ENCODE measurements at regions not wholly inside any gene's neighbourhood (a gene's known extent, or its start where the extent isn't known, plus 50 kb on each side); places are given as distances from the start of the nearest gene placed in this dataset.
"Not testable (repeated sequence)": the region's sequence is repeated elsewhere in the genome, so short reads cannot be mapped to it uniquely, and the experiment has no call there.

DNA sequence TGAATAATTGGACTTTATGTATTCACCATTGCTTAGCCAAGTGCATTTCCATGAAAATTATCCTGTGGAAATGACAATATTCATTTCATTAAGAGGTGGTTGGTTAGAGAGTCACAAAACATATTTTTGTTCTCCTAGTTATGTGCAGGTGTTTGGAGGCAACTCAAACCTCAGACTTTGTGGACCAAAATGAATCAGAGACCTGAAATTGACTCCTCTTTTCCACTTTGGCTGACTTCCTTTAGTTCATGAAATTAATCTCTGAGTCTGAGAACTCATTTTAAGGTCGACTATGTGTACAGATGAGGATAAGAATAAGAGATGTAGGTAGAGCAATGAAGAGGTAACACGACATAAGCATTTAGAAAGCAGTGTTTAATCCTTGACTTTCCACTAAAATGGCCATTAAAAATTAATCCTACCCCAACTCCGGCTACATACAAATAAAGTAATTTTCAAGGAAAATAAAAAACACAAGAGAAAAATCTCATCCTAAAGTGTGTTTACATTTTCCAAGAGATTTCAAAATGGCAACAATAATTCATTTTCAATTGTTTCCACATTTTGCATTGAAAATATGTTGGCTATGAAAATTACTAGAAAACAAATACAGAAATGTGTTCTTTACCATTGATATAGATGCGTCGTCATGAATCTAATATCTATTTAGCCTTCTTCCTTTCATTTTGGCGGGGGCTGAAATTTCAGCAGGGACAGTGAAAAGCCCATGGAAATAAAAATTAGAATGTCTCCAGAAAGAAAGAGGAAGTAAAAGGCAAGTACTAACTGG lies 185.4 kb upstream of the CSNK1A1L start:
- H3K36me3 ChIP-seq (ENCODE audit: insufficient read depth, insufficient read length, low read length), result no peaks in the 10 kb centered on the region
- TF ChIP-seq SUZ12 (IDR thresholded peaks at IDR 0.05; ENCODE audit: extremely low read depth, insufficient read depth, insufficient read length) (no peak), ZNF274 (IDR thresholded peaks at IDR 0.05; ENCODE audit: low read depth, low read length) (no peak), YY1 (IDR thresholded peaks at IDR 0.05; ENCODE audit: insufficient read depth, insufficient read length) (no peak)

DNA sequence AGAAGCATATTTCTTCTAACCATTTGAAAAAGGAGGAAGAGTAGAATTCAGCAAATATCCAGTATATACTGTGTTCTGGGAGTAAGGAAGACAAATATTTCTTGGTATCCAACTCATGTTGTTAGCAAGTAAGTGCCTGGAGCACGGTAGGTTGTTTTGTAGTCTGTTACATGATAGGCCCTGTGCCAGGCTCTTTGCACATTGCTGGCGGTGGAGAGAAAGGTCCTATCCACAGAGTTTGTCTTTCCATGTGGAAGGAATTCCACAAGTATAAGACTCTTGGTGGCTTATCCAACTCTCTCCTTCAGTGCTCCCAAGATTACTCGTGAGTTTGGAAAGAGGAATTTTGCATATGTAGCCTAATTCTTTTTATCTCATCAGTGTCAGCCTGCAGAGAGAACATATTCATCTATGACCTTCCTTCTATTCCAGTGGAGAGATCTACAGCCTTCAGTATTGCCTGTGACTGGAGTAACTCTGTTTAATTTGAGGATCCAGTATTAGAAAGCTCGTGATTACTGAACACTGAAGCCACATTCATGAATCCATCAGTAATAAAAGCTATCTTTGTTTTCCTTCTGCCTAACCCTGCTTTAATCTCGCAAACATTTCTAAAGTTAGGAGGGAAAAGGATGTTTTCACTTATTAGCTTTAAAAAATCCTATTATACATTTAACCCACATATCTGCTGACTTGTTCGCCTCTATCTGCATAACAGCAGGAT lies 183.9 kb upstream of the CSNK1A1L start:
- Histone ChIP-seq H3K9ac (ENCODE audit: insufficient read length, low read depth) (no peak overlapping the region), H3K9me3 (ENCODE audit: insufficient read depth, low read length) (no peaks in the 10 kb centered on the region), H3K36me3 (ENCODE audit: insufficient read depth, insufficient read length, low read length) (no peaks in the 10 kb centered on the region), H3K4me3 (ENCODE audit: insufficient read length, low read depth) (no peak overlapping the region), H3K4me1 (ENCODE audit: insufficient read depth, insufficient read length) (no peaks in the 10 kb centered on the region), H3K27me3 (ENCODE audit: insufficient read depth, insufficient read length) (no peaks in the 10 kb centered on the region)
- TF ChIP-seq SUZ12 (IDR thresholded peaks at IDR 0.05; ENCODE audit: extremely low read depth, insufficient read depth, insufficient read length), result no peak
- TF ChIP-seq ZNF274 (IDR thresholded peaks at IDR 0.05; ENCODE audit: low read depth, low read length), result no peak
- no peak for TF ChIP-seq YY1 (IDR thresholded peaks at IDR 0.05; ENCODE audit: insufficient read depth, insufficient read length)
- no peak for DNase-seq (ENCODE audit: low read depth, low spot score)

More for the DNA sequence above, 185.4 kb upstream of the CSNK1A1L start:
- Histone ChIP-seq H3K9ac (ENCODE audit: insufficient read length, low read depth) (no peak overlapping the region), H3K9me3 (ENCODE audit: insufficient read depth, low read length) (no peaks in the 10 kb centered on the region), H3K27me3 (ENCODE audit: insufficient read depth, insufficient read length) (no peaks in the 10 kb centered on the region), H3K4me3 (ENCODE audit: insufficient read length, low read depth) (no peak overlapping the region), H3K4me1 (ENCODE audit: insufficient read depth, insufficient read length) (no peaks in the 10 kb centered on the region)
- no peak for DNase-seq (ENCODE audit: low read depth, low spot score)

DNA sequence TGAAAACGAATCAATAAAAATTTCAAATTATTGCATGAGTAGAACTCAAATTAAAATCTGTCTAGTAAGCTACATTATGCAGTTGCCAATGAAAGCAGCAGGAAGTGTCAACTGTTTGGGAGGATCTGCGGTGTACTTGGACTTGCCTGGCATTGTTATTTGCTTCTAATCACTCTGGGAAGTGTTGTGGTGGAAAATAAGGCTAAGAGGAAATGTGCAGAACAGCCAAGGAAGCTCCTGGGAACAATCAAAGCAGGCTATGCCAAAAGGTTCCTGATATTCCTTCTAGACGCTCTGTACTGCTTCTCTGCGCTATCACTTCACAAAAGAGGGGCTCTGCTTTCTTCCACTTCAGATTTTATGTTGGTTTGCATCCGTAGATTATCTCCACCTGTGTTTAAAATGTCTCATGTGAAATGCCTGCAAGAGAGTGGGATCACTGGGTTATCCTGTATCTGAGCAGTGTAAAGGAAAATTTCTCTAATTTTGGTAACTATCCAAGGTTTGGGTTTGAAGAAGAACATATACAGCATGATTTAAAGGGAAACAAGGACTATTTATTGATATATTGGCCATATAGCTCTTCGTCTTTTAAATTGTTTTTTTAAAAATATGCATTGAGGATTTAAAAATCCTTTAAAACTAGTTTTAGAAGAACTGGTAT lies 182.7 kb upstream of the CSNK1A1L start:
- no peak for DNase-seq (ENCODE audit: low read depth, low spot score)
- Histone ChIP-seq H3K4me3 (ENCODE audit: insufficient read length, low read depth) (no peak overlapping the region), H3K4me1 (ENCODE audit: insufficient read depth, insufficient read length) (no peaks in the 10 kb centered on the region), H3K36me3 (ENCODE audit: insufficient read depth, insufficient read length, low read length) (no peaks in the 10 kb centered on the region), H3K27me3 (ENCODE audit: insufficient read depth, insufficient read length) (no peaks in the 10 kb centered on the region), H3K9me3 (ENCODE audit: insufficient read depth, low read length) (no peaks in the 10 kb centered on the region), H3K9ac (ENCODE audit: insufficient read length, low read depth) (no peak overlapping the region)
- no peak for TF ChIP-seq ZNF274 (IDR thresholded peaks at IDR 0.05; ENCODE audit: low read depth, low read length)
- no peak for TF ChIP-seq SUZ12 (IDR thresholded peaks at IDR 0.05; ENCODE audit: extremely low read depth, insufficient read depth, insufficient read length)
- no peak for TF ChIP-seq YY1 (IDR thresholded peaks at IDR 0.05; ENCODE audit: insufficient read depth, insufficient read length)

DNA sequence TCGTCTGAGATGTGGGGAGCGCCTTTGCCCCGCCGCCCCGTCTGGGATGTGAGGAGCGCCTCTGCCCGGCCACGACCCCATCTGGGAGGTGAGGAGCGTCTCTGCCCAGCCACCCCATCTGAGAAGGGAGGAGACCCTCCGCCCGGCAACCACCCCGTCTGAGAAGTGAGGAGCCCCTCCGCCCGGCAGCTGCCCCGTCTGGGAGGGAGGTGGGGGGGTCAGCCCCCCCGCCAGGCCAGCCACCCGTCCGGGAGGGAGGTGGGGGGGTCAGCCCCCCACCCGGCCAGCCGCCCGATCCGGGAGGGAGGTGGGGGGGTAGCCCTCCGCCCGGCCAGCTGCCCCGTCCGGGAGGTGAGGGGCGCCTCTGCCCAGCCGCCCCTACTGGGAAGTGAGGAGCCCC lies 174.8 kb upstream of the CSNK1A1L start:
- H3K27me3 ChIP-seq (ENCODE audit: insufficient read depth, insufficient read length); DNase-seq (ENCODE audit: low read depth, low spot score); H3K9ac ChIP-seq (ENCODE audit: insufficient read length, low read depth); H3K4me3 ChIP-seq (ENCODE audit: insufficient read length, low read depth); H3K36me3 ChIP-seq (ENCODE audit: insufficient read depth, insufficient read length, low read length); H3K4me1 ChIP-seq (ENCODE audit: insufficient read depth, insufficient read length); H3K9me3 ChIP-seq (ENCODE audit: insufficient read depth, low read length): not testable (repeated sequence)

DNA sequence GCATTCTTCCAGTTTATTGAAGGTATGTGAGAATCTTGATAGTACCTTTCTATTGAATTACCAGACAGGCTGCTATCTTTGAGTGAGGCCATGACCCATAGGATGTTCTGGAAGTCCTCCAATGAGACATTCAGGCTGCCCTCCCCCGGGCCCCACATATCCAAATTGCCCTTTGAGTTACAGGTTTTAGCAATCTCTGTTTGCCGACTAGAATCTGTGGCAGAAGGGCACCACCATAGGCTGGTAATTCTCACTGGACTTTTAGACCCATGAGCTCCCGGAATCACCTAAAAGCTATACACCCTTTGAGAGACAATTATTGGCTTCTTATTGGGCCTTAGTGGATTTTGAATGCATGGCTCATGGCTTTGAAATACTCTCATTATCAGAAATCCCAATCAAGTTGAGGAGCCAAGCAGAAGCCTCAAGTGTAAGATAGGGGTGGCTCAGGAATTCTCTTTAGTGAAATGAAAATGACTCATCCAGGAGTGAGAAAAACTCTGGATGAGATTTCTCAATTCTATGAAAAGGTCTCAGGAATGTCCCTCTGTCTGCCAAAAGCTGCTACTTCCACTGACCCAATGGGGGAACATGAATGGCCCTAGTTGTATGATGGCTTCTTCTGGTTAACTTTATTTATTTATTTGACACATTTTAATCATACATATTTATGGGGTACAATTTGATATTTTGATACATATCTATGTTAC lies 172.1 kb upstream of the CSNK1A1L start:
- DNase-seq (ENCODE audit: low read depth, low spot score), result no peak
- TF ChIP-seq ZNF274 (IDR thresholded peaks at IDR 0.05; ENCODE audit: low read depth, low read length) (no peak), SUZ12 (IDR thresholded peaks at IDR 0.05; ENCODE audit: extremely low read depth, insufficient read depth, insufficient read length) (no peak), YY1 (IDR thresholded peaks at IDR 0.05; ENCODE audit: insufficient read depth, insufficient read length) (no peak)

DNA sequence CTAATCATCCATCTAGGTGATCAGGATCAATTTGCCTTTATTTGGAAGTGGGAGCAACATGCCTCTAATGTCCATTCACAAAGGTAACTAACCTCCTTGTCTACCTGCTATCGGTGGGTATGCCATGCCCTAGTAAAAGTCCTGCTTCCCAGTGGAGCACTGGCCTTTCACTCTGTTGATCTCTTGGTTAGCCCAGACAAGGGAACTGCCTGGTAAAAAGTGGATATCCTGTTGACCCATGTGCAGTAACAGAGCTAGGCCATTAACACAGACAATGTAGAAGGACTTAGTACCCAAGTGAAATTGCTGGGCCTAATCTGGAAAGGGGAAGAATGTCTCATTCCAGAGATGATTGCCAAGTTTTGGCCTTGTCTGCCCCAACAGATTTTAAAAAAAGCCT lies 171.5 kb upstream of the CSNK1A1L start:
- Histone ChIP-seq H3K27me3 (ENCODE audit: insufficient read depth, insufficient read length) (no peaks in the 10 kb centered on the region), H3K9me3 (ENCODE audit: insufficient read depth, low read length) (peaks cover 10% of the 10 kb centered on the region; the same call in 1 of the 2 replicates), H3K4me1 (ENCODE audit: insufficient read depth, insufficient read length) (no peaks in the 10 kb centered on the region), H3K9ac (ENCODE audit: insufficient read length, low read depth) (no peak overlapping the region), H3K36me3 (ENCODE audit: insufficient read depth, insufficient read length, low read length) (no peaks in the 10 kb centered on the region), H3K4me3 (ENCODE audit: insufficient read length, low read depth) (no peak overlapping the region)
- TF ChIP-seq ZNF274 (IDR thresholded peaks at IDR 0.05; ENCODE audit: low read depth, low read length) (no peak), SUZ12 (IDR thresholded peaks at IDR 0.05; ENCODE audit: extremely low read depth, insufficient read depth, insufficient read length) (no peak), YY1 (IDR thresholded peaks at IDR 0.05; ENCODE audit: insufficient read depth, insufficient read length) (no peak)
- no peak for DNase-seq (ENCODE audit: low read depth, low spot score)

More for the DNA sequence above, 172.1 kb upstream of the CSNK1A1L start:
- Histone ChIP-seq H3K4me3 (ENCODE audit: insufficient read length, low read depth) (no peak overlapping the region), H3K9ac (ENCODE audit: insufficient read length, low read depth) (no peak overlapping the region), H3K4me1 (ENCODE audit: insufficient read depth, insufficient read length) (no peaks in the 10 kb centered on the region), H3K36me3 (ENCODE audit: insufficient read depth, insufficient read length, low read length) (no peaks in the 10 kb centered on the region), H3K27me3 (ENCODE audit: insufficient read depth, insufficient read length) (no peaks in the 10 kb centered on the region), H3K9me3 (ENCODE audit: insufficient read depth, low read length) (peaks cover 5% of the 10 kb centered on the region; the same call in 1 of the 2 replicates)

Measured in NT2/D1 (cell line).